Panc1 (cell line): ENCODE measurements at regions not wholly inside any gene's neighbourhood (a gene's known extent, or its start where the extent isn't known, plus 50 kb on each side); places are given as distances from the start of the nearest gene placed in this dataset.
"Not testable (repeated sequence)": the region's sequence is repeated elsewhere in the genome, so short reads cannot be mapped to it uniquely, and the experiment has no call there.

ENCODE experiments used
- ATAC-seq: fragments of 200-7000 bp; cut with Tn5 transposase; 2 replicates; pipeline ENCODE4 v1.9.1; 2020; ENCODE audit warnings: mild to moderate bottlenecking, moderate library complexity
- BruUV-seq: library from RNA; stranded (reverse); fragments of 400-500 nt; replicated peaks from 2 replicates; lab custom pipeline; 2021; lab: Mats Ljungman, UMichigan
- CTCF ChIA-PET: fragments of 300-600 bp; sonication (Branson Sonifier 250); formaldehyde crosslinking; loops from one replicate; lab custom pipeline; 2022; ENCODE audit warnings: antibody characterized with exemption; lab: Charles Lee
- POLR2A ChIA-PET: fragments of 300-600 bp; sonication (Branson Sonifier 250); formaldehyde crosslinking; loops from one replicate; lab custom pipeline; 2022; ENCODE audit warnings: antibody characterized with exemption; lab: Charles Lee
- DNase-seq: peaks from one replicate; pipeline ENCODE4 v3.0.0-alpha.2; 2010; ENCODE audit warnings: low read depth, low spot score
- H3K27ac ChIP-seq: 2 replicates; pipeline ENCODE4 v1.5.1; 2011; ENCODE audit warnings: mild to moderate bottlenecking, low read length, inconsistent platforms
- H3K27me3 ChIP-seq: fragments of 200-500 bp; sonication (Bioruptor generic); 2 replicates; pipeline ENCODE4 v1.6.0; 2014; ENCODE audit warnings: low read length, inconsistent platforms; ENCODE audit not compliant: control insufficient read depth, insufficient read depth
- H3K36me3 ChIP-seq: fragments of 200-500 bp; sonication (Bioruptor generic); 2 replicates; pipeline ENCODE4 v1.5.1; 2014; ENCODE audit warnings: inconsistent platforms, mild to moderate bottlenecking, low read length, moderate library complexity; ENCODE audit not compliant: control insufficient read depth, insufficient read depth
- H3K4me1 ChIP-seq: 2 replicates; pipeline ENCODE4 v1.5.1; 2011; ENCODE audit warnings: inconsistent platforms, mild to moderate bottlenecking, low read length, moderate library complexity; ENCODE audit not compliant: control insufficient read depth, insufficient read depth
- H3K4me3 ChIP-seq, 2 experiments: 2 replicates each; pipeline ENCODE4 v1.5.1; 2011 to 2012; ENCODE audit warnings: low read depth in 2 of 2, low read length in 2 of 2, mild to moderate bottlenecking in 2 of 2, inconsistent platforms in 1 of 2, moderate library complexity in 1 of 2
- H3K9me3 ChIP-seq: fragments of 200-500 bp; sonication (Bioruptor generic); 2 replicates; pipeline ENCODE4 v1.5.1; 2014; ENCODE audit warnings: low read depth, mild to moderate bottlenecking, inconsistent platforms, low read length, moderate library complexity; ENCODE audit not compliant: control insufficient read depth, insufficient read depth
- CTCF ChIP-seq: fragments of 450-650 bp; IDR thresholded peaks from 2 replicates; pipeline ENCODE4 v1.5.1; 2017; ENCODE audit warnings: mild to moderate bottlenecking
- POLR2AphosphoS5 ChIP-seq: IDR thresholded peaks from 2 replicates; pipeline ENCODE4 v1.6.1; 2012; ENCODE audit warnings: mild to moderate bottlenecking, low read depth, low read length, moderate library complexity
- REST ChIP-seq, 2 experiments: IDR thresholded peaks; 2 replicates each; pipeline ENCODE4 v1.6.1; 2011 to 2012; ENCODE audit warnings: low read depth in 2 of 2, control low read depth in 1 of 2, low read length in 1 of 2, mild to moderate bottlenecking in 1 of 2, moderate library complexity in 1 of 2; ENCODE audit not compliant: insufficient read depth in 1 of 2
- SIN3A ChIP-seq: IDR thresholded peaks from 2 replicates; pipeline ENCODE4 v1.6.1; 2012; ENCODE audit warnings: low read depth, mild to moderate bottlenecking, low read length, moderate library complexity, borderline replicate concordance; ENCODE audit not compliant: insufficient read depth
- TCF7L2 ChIP-seq: IDR thresholded peaks from 2 replicates; pipeline ENCODE4 v1.6.1; 2011; ENCODE audit warnings: mild to moderate bottlenecking, low read depth, low read length, inconsistent platforms
- in situ Hi-C: cut with HindIII; loops from 2 replicates; pipeline ENCODE4 v1.10.0; 2016; ENCODE audit warnings: low sequenced_read_pairs, low pct_unique_long_range_greater_than_20kb
- intact Hi-C: fragments of 100-400 bp; cut with micrococcal nuclease; formaldehyde crosslinking; loops from one replicate; pipeline ENCODE4 v1.10.0; 2022; ENCODE audit not compliant: unreplicated experiment

- Histone ChIP-seq H3K9me3 (no peaks in the 10 kb centered on the region), H3K4me1 (no peaks in the 10 kb centered on the region), H3K36me3 (no peaks in the 10 kb centered on the region), H3K27me3 (no peaks in the 10 kb centered on the region), H3K4me3 (no peak overlapping the region), H3K27ac (no peak overlapping the region)
- no peak for DNase-seq
- ChIA-PET POLR2A (no interaction called here), CTCF (no interaction called here)
- BruUV-seq: no TSS peak
- in situ Hi-C loops (no loop called here), intact Hi-C loops (no loop called here)
- no peak for ATAC-seq
- TF ChIP-seq POLR2AphosphoS5: no peak
- TF ChIP-seq CTCF: no peak
- no peak for TF ChIP-seq REST (IDR thresholded peaks at IDR 0.05; ENCODE audit: insufficient read depth in 1 of 2, low read depth in 2 of 2, low read length in 1 of 2)
- no peak for TF ChIP-seq TCF7L2
- TF ChIP-seq SIN3A: no peak
These were observed 167.6 kb downstream of the ZNF648 start for GRCh38 chr1:181893937-181894336.

- POLR2A ChIA-PET, H3K27me3 ChIP-seq, ATAC-seq, in situ Hi-C loops, H3K4me1 ChIP-seq, BruUV-seq, H3K4me3 ChIP-seq, H3K9me3 ChIP-seq, H3K36me3 ChIP-seq, intact Hi-C loops, H3K27ac ChIP-seq, DNase-seq, CTCF ChIA-PET: not testable (repeated sequence)
These were observed 168.4 kb downstream of the ZNF648 start for GRCh38 chr1:181893150-181893549.

- in situ Hi-C loops: no loop called here
- no peaks in the 10 kb centered on the region; the same call in 1 of the 2 replicates for H3K36me3 ChIP-seq
- BruUV-seq: no TSS peak
These were observed 188.9 kb downstream of the ZNF648 start for GRCh38 chr1:181872562-181872961.

More at GRCh38 chr1:181872562-181872961, 188.9 kb downstream of the ZNF648 start:
- H3K27ac ChIP-seq: no peak overlapping the region
- no peak for DNase-seq
- TF ChIP-seq POLR2AphosphoS5 (no peak), CTCF (no peak), REST (IDR thresholded peaks at IDR 0.05; ENCODE audit: insufficient read depth in 1 of 2, low read depth in 2 of 2, low read length in 1 of 2) (no peak), TCF7L2 (no peak), SIN3A (no peak)
- POLR2A ChIA-PET: no interaction called here
- no peak overlapping the region for H3K4me3 ChIP-seq
- ATAC-seq: no peak
- intact Hi-C loops: no loop called here
- H3K9me3 ChIP-seq: no peaks in the 10 kb centered on the region
- no peaks in the 10 kb centered on the region for H3K4me1 ChIP-seq
- CTCF ChIA-PET: no interaction called here
- no peaks in the 10 kb centered on the region for H3K27me3 ChIP-seq
